ENCODE measurements at regions not wholly inside any gene's neighbourhood (a gene's known extent, or its start where the extent isn't known, plus 50 kb on each side); places are given as distances from the start of the nearest gene placed in this dataset.

DNA sequence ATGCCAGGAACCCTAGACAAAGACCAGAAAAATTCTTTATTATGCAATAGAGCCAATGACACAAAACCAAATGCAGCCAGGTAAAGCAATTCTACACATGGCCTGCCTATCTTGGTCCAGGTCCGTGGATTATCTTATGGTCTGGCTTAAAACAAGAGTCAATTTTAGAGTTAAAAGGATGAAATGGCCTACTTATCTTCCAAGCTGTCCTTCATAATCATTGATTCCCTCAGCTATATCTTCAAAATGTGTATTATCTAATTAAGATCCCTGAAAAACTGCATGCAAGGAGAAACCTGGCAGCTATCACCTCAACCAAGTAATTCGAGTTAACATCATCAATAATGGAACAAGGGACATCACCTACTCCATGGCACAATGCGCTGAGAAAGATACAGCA is 479.4 kb upstream of the NRP1 start:
- TF ChIP-seq, protein P1, sequence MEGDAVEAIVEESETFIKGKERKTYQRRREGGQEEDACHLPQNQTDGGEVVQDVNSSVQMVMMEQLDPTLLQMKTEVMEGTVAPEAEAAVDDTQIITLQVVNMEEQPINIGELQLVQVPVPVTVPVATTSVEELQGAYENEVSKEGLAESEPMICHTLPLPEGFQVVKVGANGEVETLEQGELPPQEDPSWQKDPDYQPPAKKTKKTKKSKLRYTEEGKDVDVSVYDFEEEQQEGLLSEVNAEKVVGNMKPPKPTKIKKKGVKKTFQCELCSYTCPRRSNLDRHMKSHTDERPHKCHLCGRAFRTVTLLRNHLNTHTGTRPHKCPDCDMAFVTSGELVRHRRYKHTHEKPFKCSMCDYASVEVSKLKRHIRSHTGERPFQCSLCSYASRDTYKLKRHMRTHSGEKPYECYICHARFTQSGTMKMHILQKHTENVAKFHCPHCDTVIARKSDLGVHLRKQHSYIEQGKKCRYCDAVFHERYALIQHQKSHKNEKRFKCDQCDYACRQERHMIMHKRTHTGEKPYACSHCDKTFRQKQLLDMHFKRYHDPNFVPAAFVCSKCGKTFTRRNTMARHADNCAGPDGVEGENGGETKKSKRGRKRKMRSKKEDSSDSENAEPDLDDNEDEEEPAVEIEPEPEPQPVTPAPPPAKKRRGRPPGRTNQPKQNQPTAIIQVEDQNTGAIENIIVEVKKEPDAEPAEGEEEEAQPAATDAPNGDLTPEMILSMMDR (IDR thresholded peaks at IDR 0.05), result no peak
- TF ChIP-seq POLR2A (IDR thresholded peaks at IDR 0.05) (no peak), POLR2AphosphoS5 (IDR thresholded peaks at IDR 0.05; ENCODE audit: insufficient read depth in 1 of 2, low read depth in 1 of 2) (no peak)
